D341Med (cell line): ENCODE measurements at regions not wholly inside any gene's neighbourhood (a gene's known extent, or its start where the extent isn't known, plus 50 kb on each side); places are given as distances from the start of the nearest gene placed in this dataset.

Experiments used
- DNase-seq: peaks from one replicate; pipeline ENCODE4 v3.0.0; 2012; ENCODE audit warnings: low spot score

GRCh38 chr2:226526716-226527115 lies 272.9 kb downstream of the IRS1 start:
- DNase-seq: no peak

DNA sequence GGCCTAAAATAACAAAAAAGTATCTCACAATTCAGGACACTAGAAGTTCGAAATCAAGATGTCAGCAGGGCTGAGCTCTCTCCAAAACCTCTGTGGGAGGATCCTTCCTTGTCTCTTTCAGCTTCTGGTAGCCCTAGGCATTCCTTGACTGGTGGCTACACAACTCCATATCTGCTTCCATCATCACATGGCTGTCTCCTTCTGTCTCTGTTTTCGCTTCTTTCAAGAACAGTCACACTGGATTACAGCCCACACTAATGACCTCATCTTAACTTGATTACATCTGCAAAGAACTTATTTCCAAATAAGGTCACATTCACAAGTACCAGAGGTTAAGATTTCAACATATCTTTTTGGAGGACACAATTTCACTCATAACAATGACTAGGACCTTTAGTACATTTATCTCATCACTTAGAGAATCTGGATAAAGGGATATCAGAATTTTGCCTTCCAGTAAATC lies 275.2 kb downstream of the IRS1 start:
- DNase-seq: no peak

GRCh38 chr2:226520723-226521122 lies 278.9 kb downstream of the IRS1 start:
- no peak for DNase-seq

- no peak for DNase-seq
Measured at GRCh38 chr2:226515344-226516055, 284.1 kb downstream of the IRS1 start.

DNA sequence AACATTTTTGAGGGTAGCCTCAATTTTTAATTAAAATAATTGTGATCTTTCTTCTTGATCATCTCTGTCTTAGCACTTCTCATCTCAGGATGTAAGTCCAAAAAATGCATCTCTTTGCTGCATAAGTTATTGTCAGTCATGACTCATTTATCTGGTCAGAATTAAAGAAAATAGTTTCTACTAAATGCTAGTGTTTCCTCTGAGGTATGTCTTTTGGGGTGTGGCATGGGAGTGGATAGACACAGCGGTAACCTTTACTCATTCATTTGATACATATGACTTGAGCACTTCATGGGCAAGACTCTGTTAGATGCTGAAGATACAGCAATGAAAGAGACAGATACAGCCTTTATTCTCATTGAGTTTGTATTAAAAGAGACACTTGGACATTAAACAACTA lies 284.7 kb downstream of the IRS1 start:
- no peak for DNase-seq

DNA sequence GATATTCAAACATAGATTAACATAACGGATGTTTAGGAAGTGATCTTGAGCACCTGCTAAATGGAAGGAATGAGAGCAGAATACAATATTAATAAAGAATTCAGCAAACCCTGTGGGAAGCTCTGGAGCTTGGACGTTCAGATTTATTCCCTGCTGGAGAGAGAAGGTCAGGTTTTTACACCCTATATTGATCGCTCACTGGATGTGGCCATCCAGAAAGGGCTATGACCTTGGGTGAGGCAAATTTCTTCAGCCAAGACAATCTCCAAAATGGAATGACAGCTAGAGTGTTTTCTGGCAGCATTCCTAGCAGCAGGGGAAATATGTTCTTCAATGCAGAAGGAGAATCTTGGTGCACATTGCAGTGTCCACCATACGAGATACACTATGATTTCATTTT lies 288.3 kb downstream of the IRS1 start:
- no peak for DNase-seq

GRCh38 chr2:226508683-226509082 lies 290.9 kb downstream of the IRS1 start:
- DNase-seq: no peak

GRCh38 chr2:226508005-226508404 lies 291.6 kb downstream of the IRS1 start:
- DNase-seq: no peak

DNA sequence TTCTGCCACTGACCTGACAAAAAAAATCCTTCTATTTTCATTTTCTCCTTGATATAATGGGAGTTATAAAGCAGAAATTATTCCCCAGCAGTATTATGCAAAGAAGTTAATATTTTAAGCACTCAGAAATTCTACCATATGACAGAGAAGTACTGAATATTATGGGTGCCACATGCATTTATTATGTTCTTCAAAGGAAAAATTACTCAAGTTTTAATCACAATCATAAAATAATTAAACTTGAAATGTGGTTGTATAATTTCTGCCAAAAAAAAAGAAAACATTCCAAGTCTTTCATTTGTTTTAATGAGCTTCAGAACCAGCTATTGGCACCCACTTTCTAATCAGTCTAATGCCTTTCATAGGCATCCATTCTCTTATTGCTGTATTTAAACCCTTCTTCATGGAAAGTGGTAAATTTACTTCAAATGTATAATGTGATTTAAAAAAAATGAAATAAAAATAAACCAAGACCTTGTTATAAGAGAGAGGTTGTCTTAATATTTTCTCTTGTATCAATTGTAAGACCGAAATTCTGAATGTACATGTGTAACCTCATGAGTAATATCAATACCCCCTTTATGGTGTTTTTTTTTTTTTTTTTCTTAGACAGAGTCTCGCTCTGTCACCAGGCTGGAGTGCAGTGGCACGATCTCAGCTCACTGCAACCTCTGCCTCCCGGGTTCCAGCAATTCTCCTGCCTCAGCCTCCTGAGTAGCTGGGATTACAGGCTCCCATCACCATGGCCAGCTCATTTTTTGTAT lies 302.3 kb downstream of the IRS1 start:
- DNase-seq: no peak

- DNase-seq: no peak
Measured at GRCh38 chr2:226496273-226496550, 303.4 kb downstream of the IRS1 start.

DNA sequence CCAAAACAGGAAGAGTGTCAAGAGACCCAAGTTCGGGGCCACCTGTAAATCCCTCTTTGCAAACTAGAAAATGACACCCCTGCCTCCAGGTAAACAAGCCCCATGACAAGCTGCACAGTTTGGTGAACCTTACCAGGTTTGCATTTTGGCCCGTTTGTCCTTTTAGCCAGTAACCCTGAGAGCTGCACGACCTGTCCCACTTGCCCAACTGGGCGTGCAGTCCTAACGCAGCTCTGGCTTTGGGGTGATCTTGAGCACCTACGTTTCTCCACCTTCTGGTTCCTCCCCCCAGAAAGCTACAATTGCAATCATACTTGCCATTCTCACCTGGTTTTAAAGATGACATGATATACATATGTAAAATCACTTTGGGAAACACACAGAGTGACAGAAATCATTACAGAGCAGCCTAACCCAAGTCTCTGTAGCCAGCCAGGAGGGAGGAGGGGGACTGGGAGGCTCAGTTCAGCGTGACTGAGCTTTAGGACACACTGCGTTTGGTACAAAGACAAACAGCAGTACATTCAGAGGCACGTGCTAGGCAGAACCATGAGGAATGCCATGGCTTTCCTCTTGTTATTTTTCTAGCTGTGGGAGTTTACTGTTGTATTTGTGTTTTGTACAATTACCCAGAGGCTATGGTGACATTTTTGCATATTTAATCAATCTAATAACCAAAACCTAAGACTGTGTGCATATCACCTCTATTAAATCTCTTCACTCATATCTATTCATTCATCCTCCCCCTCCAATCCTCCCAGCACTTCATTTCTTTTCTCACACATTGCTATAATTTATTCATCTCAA lies 304.0 kb downstream of the IRS1 start:
- DNase-seq: no peak

GRCh38 chr2:226491112-226491511 lies 308.5 kb downstream of the IRS1 start:
- DNase-seq: no peak

DNA sequence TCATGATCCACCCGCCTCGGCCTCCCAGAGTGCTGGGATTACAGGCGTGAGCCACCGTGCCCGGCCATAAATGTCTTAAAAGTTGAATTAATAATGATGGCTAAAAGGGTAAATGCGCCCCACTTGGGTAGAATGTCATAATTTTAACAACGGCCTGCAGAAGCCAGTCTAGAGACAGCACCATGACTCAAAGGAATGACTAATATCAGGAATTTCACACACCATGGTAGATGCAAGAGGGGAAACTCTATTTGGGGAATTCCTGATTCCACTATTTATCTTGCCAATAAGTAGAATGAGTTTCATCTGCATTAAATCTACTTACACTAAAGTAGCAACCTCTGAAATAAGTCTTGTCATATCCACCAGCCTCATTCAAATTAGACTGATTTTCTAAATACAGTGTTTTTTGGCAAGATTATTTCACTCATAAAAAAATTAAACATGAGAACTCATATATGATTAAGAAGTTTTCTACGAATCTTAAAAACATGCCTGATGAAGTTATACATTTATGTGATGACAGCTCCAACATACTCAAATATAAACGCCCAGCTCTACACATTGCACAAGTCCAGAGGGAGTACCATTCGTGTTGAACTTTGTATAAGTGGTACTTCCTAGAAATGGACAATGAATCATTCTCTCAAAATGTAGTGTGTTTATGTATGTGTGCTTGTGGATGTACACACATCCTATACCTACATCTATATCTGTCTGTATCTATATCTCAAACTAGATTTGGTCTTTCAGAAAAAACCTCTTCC lies 309.7 kb downstream of the IRS1 start:
- no peak for DNase-seq

- DNase-seq: no peak
Measured at GRCh38 chr2:226488034-226488433, 311.6 kb downstream of the IRS1 start.

DNA sequence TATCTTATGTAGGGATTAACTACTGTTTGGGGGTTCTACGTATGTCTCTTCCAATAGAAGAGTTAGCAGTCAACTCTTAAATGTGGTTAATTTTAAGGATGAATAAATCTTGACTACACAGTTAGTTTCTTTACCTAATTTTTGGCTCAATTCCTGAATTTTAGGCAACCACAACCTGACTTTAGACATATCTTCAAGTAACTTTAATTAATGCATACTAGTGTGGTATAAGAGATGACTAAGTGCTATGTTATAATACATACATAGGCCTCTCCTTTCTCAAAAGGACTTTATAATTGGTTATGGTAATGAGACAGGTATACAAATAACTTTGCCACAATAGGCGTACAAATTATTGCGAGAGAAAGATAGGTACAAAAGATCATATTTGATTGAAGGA lies 312.0 kb downstream of the IRS1 start:
- no peak for DNase-seq

DNA sequence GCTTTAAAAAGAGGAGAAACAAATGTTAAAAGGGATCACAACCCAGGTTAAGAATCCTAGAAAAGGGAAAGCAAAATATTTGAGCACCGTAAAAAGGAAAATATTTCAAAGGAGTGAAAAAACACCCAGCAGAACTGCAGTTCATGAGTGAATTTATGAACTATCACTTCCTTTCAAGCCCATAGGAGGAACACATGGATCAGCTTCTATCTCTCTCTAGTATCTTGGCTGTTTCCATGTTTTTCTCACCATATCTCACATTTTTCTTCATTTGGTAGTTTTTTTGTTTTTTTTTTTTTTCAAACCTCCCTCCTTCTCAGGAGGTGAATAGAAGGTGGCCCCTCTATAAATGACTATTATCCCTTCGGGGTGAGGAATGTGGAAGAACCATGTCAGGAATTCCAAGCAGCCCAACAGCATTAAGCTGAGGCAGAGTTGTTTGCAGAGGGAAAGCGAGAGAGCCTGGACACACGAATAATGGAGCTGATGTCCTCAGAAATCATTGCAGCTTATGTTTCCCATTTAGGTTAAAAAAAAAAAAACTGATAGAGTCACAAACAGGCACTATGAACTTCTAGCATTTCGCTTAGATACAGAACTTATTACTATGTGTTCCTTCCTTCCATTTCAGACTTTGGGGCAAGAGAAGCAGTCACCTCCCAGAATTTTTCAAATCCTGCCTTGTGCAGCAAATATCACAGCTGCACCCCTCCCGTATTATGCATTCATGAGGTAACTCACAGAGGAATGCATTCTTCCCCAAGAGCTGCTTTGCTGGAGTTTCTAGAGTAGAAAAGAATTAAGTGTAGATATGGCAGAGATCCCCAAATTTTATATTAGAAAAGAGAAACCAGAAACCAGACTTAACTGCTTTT lies 315.6 kb downstream of the IRS1 start:
- DNase-seq: no peak

DNA sequence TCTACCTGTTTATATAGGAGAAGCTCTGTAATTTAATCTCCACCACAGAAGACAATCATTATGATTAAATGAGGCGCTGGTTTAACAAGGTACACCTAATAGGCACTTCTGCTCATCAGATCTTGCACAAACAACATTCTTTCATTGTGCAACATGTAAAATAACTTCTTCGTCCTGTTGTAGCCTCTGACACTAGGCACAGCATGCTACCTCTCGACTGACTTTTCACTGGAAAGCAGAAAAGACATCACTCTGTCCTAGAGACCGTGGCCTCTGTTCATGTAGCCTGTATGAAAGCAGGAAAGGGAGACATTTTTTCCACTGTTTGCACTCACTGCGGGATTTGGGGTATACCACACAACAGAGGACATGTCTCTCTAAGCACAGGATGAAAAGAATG lies 316.5 kb downstream of the IRS1 start:
- DNase-seq: no peak

DNA sequence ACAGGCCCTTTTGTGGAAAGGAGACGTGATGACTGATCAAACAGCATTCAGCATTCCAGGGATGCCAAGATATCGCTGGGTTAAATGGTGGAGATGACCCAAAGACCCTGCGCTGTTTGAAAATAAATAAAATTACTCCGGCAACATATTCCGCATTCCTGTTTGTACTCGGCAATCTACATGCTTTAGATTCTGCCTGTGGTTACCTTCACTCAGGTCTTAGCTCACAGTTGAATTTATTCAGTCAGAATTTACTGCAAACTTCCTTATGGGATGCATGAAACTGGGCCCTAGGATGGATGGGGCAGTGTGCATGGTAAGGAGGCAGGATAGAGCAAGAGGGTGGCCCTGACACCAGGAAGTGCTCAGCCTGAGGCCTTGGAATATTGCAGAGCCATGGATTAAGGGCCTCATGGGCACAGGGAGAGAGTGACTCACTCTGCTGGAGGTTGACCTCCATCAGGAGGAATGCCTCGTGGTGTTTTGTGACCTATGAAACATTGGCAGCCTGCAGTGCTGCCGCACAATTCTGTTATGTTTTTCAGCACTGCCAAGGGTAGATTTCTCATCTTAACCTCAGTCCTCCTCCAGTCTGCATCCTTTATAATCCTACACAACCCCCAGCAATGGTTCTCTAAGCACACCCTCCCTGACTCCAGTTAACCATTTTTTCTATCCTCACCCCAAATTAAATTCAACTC lies 321.4 kb downstream of the IRS1 start:
- no peak for DNase-seq

GRCh38 chr2:226477221-226478108 lies 322.2 kb downstream of the IRS1 start:
- DNase-seq: no peak

GRCh38 chr2:226475650-226476049 lies 324.0 kb downstream of the IRS1 start:
- DNase-seq: no peak
